Peyer's patch (tissue), 4 donors: ENCODE measurements at regions not wholly inside any gene's neighbourhood (a gene's known extent, or its start where the extent isn't known, plus 50 kb on each side); places are given as distances from the start of the nearest gene placed in this dataset.
"Not testable (repeated sequence)": the region's sequence is repeated elsewhere in the genome, so short reads cannot be mapped to it uniquely, and the experiment has no call there.

Source experiments
- DNase-seq, 3 donors: peaks; one replicate each; pipeline ENCODE4 v3.0.0-alpha.2; 2017 to 2019
- H3K27ac ChIP-seq, 4 donors: fragments of 200-600 bp; sonication (generic); one replicate each; pipeline ENCODE4 v1.5.1; 2016 to 2019
- H3K27me3 ChIP-seq, 2 donors: fragments of 200-600 bp; sonication (generic); one replicate each; pipeline ENCODE4 v1.5.1; 2019
- H3K36me3 ChIP-seq, 3 donors: fragments of 200-600 bp; sonication (generic); one replicate each; pipeline ENCODE4 v1.5.1; 2016 to 2019
- H3K4me1 ChIP-seq, 4 donors: fragments of 200-600 bp; sonication (generic); one replicate each; pipeline ENCODE4 v1.5.1; 2016 to 2019
- H3K4me3 ChIP-seq, 4 donors: fragments of 200-600 bp; sonication (generic); 1 replicate in 3 of 4; 2 replicates in 1 of 4; pipeline ENCODE4 v1.5.1; 2016 to 2019; ENCODE audit warnings: mild to moderate bottlenecking in 1 of 4
- H3K9me3 ChIP-seq, 4 donors: fragments of 200-600 bp; sonication (generic); one replicate each; pipeline ENCODE4 v1.5.1; 2016 to 2019; ENCODE audit warnings: mild to moderate bottlenecking in 1 of 4
- CTCF ChIP-seq, 6 experiments: fragments of 450-650 bp in 4 of 6; fragments of 200-600 bp in 2 of 6; sonication (generic) in 1 of 6; IDR thresholded peaks; one replicate each; pipeline ENCODE4 v1.5.1; 2017 to 2019; ENCODE audit warnings: antibody characterized with exemption in 6 of 6, mild to moderate bottlenecking in 3 of 6, moderate library complexity in 1 of 6
- POLR2A ChIP-seq, 2 donors: fragments of 450-650 bp; IDR thresholded peaks; one replicate each; pipeline ENCODE4 v1.5.1; 2017; ENCODE audit warnings: antibody characterized with exemption in 2 of 2, mild to moderate bottlenecking in 2 of 2, moderate library complexity in 2 of 2

- H3K36me3 ChIP-seq, H3K4me3 ChIP-seq, H3K27me3 ChIP-seq, DNase-seq, H3K27ac ChIP-seq: not testable (repeated sequence)
- peaks cover 0 to 19% (median 0%) of the 10 kb centered on the region in 4 donors for H3K4me1 ChIP-seq
- peaks cover 0 to 19% (median 0%) of the 10 kb centered on the region in 4 donors for H3K9me3 ChIP-seq
Measured at GRCh38 chr3:32042867-32043266, 61.3 kb downstream of the ZNF860 start.

- DNase-seq = no peak
- Histone ChIP-seq H3K4me1 (peaks cover 0 to 19% (median 0%) of the 10 kb centered on the region in 4 donors), H3K9me3 (peaks cover 0 to 19% (median 0%) of the 10 kb centered on the region in 4 donors), H3K4me3 (no peak overlapping the region), H3K27me3 (no peaks in the 10 kb centered on the region), H3K27ac (peak overlapping the region in 3 of 4 donors; percentile 22 to 65 (median 62)), H3K36me3 (no peaks in the 10 kb centered on the region)
- TF ChIP-seq CTCF (IDR thresholded peaks at IDR 0.05) (peak in 1 of 6 experiments; percentile 11), POLR2A (IDR thresholded peaks at IDR 0.05) (no peak)
Measured at GRCh38 chr3:32045091-32045915, 61.1 kb upstream of the GPD1L start.

GRCh38 chr3:32046102-32046501 is 60.3 kb upstream of the GPD1L start:
- no peaks in the 10 kb centered on the region for H3K36me3 ChIP-seq
- H3K27ac ChIP-seq = peak overlapping the region in 1 of 4 donors; percentile 62
- H3K4me3 ChIP-seq = no peak overlapping the region
- DNase-seq = no peak
- no peak for TF ChIP-seq POLR2A (IDR thresholded peaks at IDR 0.05)
- TF ChIP-seq CTCF (IDR thresholded peaks at IDR 0.05) = no peak
- H3K9me3 ChIP-seq = peaks cover 0 to 19% (median 0%) of the 10 kb centered on the region in 4 donors
- H3K4me1 ChIP-seq = peaks cover 0 to 19% (median 0%) of the 10 kb centered on the region in 4 donors
- H3K27me3 ChIP-seq = no peaks in the 10 kb centered on the region

- no peaks in the 10 kb centered on the region for H3K36me3 ChIP-seq
- peaks cover 0 to 14% (median 0%) of the 10 kb centered on the region in 4 donors for H3K4me1 ChIP-seq
- H3K27me3 ChIP-seq = no peaks in the 10 kb centered on the region
- no peak overlapping the region for H3K27ac ChIP-seq
- no peak for TF ChIP-seq CTCF (IDR thresholded peaks at IDR 0.05)
- TF ChIP-seq POLR2A (IDR thresholded peaks at IDR 0.05) = no peak
- H3K4me3 ChIP-seq = no peak overlapping the region
- DNase-seq = no peak
- no peaks in the 10 kb centered on the region for H3K9me3 ChIP-seq
Measured at GRCh38 chr3:32048487-32049182, 57.8 kb upstream of the GPD1L start.

- Histone ChIP-seq H3K9me3 (no peaks in the 10 kb centered on the region), H3K27ac (no peak overlapping the region), H3K4me1 (peaks cover 0 to 11% (median 0%) of the 10 kb centered on the region in 4 donors), H3K27me3 (no peaks in the 10 kb centered on the region), H3K4me3 (no peak overlapping the region), H3K36me3 (no peaks in the 10 kb centered on the region)
- no peak for DNase-seq
- TF ChIP-seq POLR2A (IDR thresholded peaks at IDR 0.05) = no peak
- no peak for TF ChIP-seq CTCF (IDR thresholded peaks at IDR 0.05)
Measured at GRCh38 chr3:32049916-32050315, 56.5 kb upstream of the GPD1L start.

- H3K27ac ChIP-seq, DNase-seq, H3K27me3 ChIP-seq, H3K9me3 ChIP-seq, H3K4me1 ChIP-seq, H3K36me3 ChIP-seq, H3K4me3 ChIP-seq: not testable (repeated sequence)
Measured at GRCh38 chr3:32052230-32052629, 54.2 kb upstream of the GPD1L start.

- not testable (repeated sequence) for H3K4me1 ChIP-seq, H3K4me3 ChIP-seq, H3K27ac ChIP-seq, H3K36me3 ChIP-seq, H3K9me3 ChIP-seq, H3K27me3 ChIP-seq, DNase-seq
Measured at GRCh38 chr3:32052851-32053250, 53.6 kb upstream of the GPD1L start.
